ENCODE measurements at regions not wholly inside any gene's neighbourhood (a gene's known extent, or its start where the extent isn't known, plus 50 kb on each side); places are given as distances from the start of the nearest gene placed in this dataset.

DNA sequence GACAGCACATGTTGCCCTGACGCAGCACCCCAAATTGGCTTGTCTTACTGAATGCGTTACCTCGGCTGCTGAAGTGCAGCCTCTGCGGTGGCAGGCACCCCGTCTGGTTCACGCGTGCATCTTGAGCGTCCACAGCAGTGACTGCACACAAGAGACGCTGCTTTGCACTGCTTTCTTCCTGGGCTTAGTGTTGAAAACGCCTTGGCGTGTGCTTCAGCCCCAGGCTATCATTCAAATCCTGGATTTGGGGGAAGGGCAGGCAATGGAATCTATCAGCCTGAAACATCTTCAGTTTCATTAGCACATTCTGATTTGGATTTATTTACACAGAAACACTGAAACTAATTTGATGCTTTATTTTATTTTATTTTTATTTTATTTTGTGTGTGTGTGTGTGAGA, 342.7 kb downstream of the SMOC2 start:
- TF ChIP-seq, protein P1, sequence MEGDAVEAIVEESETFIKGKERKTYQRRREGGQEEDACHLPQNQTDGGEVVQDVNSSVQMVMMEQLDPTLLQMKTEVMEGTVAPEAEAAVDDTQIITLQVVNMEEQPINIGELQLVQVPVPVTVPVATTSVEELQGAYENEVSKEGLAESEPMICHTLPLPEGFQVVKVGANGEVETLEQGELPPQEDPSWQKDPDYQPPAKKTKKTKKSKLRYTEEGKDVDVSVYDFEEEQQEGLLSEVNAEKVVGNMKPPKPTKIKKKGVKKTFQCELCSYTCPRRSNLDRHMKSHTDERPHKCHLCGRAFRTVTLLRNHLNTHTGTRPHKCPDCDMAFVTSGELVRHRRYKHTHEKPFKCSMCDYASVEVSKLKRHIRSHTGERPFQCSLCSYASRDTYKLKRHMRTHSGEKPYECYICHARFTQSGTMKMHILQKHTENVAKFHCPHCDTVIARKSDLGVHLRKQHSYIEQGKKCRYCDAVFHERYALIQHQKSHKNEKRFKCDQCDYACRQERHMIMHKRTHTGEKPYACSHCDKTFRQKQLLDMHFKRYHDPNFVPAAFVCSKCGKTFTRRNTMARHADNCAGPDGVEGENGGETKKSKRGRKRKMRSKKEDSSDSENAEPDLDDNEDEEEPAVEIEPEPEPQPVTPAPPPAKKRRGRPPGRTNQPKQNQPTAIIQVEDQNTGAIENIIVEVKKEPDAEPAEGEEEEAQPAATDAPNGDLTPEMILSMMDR (IDR thresholded peaks at IDR 0.05; ENCODE audit: borderline replicate concordance, extremely low read depth, low read length, poor library complexity, severe bottlenecking): no peak
- TF ChIP-seq EZH2 (IDR thresholded peaks at IDR 0.05; ENCODE audit: borderline replicate concordance, low read depth, low read length, severe bottlenecking): no peak
